ENCODE measurements at regions not wholly inside any gene's neighbourhood (a gene's known extent, or its start where the extent isn't known, plus 50 kb on each side); places are given as distances from the start of the nearest gene placed in this dataset.

- no peak overlapping the region for H3K9ac ChIP-seq (ENCODE audit: insufficient read depth in 1 of 2, low read depth in 2 of 2, low read length in 2 of 2)
- FAIRE-seq (no peak), DNase-seq (ENCODE audit: extremely low read depth in 1 of 4, low spot score in 3 of 4) (no peak), ATAC-seq (no peak)
- no peaks in the 10 kb centered on the region for H3K36me3 ChIP-seq (ENCODE audit: control insufficient read depth, insufficient read depth, low read length)
- H3K4me2 ChIP-seq (ENCODE audit: insufficient read depth, low read length) = no peak overlapping the region
- H3K27me3 ChIP-seq (ENCODE audit: control insufficient read depth in 2 of 2, insufficient read depth in 2 of 2, low read length in 2 of 2) = no peaks in the 10 kb centered on the region
- no peak overlapping the region for H2AFZ ChIP-seq (ENCODE audit: low read depth, low read length)
- BruUV-seq (replicated peaks) = no TSS peak
- no peak for TF ChIP-seq KHSRP (IDR thresholded peaks at IDR 0.05)
- TF ChIP-seq ZNF707 (CRISPR knock-in tag; conservative IDR thresholded peaks at IDR 0.05) = no peak
- TF ChIP-seq HIVEP1 (CRISPR knock-in tag; IDR thresholded peaks at IDR 0.05) = no peak
- TF ChIP-seq NFXL1 (CRISPR knock-in tag; IDR thresholded peaks at IDR 0.05) = no peak
- TF ChIP-seq WHSC1 (IDR thresholded peaks at IDR 0.05; ENCODE audit: low read length) = no peak
- no peak for TF ChIP-seq RBM15 (IDR thresholded peaks at IDR 0.05; ENCODE audit: insufficient read depth, low read length)
- no peak for TF ChIP-seq MYNN (IDR thresholded peaks at IDR 0.05)
- no peak for TF ChIP-seq MYNN (CRISPR knock-in tag; IDR thresholded peaks at IDR 0.05)
- TF ChIP-seq ELF4 (CRISPR knock-in tag; IDR thresholded peaks at IDR 0.05) = no peak
- TF ChIP-seq ZNF518B (CRISPR knock-in tag; IDR thresholded peaks at IDR 0.05) = no peak
- TF ChIP-seq HDAC8 (tag; IDR thresholded peaks at IDR 0.05) = no peak
- TF ChIP-seq NFE2L1 (tag; IDR thresholded peaks at IDR 0.05; ENCODE audit: borderline replicate concordance, low read depth) = no peak
- TF ChIP-seq HDAC6 (IDR thresholded peaks at IDR 0.05; ENCODE audit: low read depth, low read length) = no peak
- no peak for TF ChIP-seq ZFP36 (IDR thresholded peaks at IDR 0.05; ENCODE audit: low read depth, low read length, partially characterized antibody)
- TF ChIP-seq PHF21A (IDR thresholded peaks at IDR 0.05; ENCODE audit: borderline replicate concordance, low read depth) = no peak
- TF ChIP-seq MAFG (tag; conservative IDR thresholded peaks at IDR 0.05) = no peak
- no peak for TF ChIP-seq MCM2 (IDR thresholded peaks at IDR 0.05; ENCODE audit: low read depth)
- no peak for TF ChIP-seq ZNF41 (CRISPR knock-in tag; conservative IDR thresholded peaks at IDR 0.05)
- intact Hi-C loops (cut with micrococcal nuclease) (no loop called here), in situ Hi-C loops (cut with MboI) (no loop called here)
- WGBS (ENCODE audit: insufficient coverage, low coverage, missing lambda C conversion rate) = 0% methylated on average over 7 of the region's 7 CpGs
- H3K79me2 ChIP-seq (ENCODE audit: control insufficient read depth, insufficient read depth, low read length) = no peaks in the 10 kb centered on the region
- ChIA-PET POLR2A (no interaction called here), CTCF (ENCODE audit: low intra/inter-chr PET ratio) (no interaction called here)
- no peaks in the 10 kb centered on the region for H4K20me1 ChIP-seq (replicated peaks; ENCODE audit: control insufficient read depth, insufficient read depth, low read length)
- H3K9me1 ChIP-seq (ENCODE audit: control insufficient read depth, insufficient read depth, low read length) = no peaks in the 10 kb centered on the region
- no peaks in the 10 kb centered on the region for H3K9me3 ChIP-seq (replicated peaks; ENCODE audit: control insufficient read depth, insufficient read depth, low read depth, low read length)
- H3K27ac ChIP-seq (ENCODE audit: extremely low read depth, low read depth, low read length) = no peak overlapping the region
- no peaks in the 10 kb centered on the region for H3K4me1 ChIP-seq (replicated peaks in 1 of 2; ENCODE audit: control insufficient read depth in 2 of 2, insufficient read depth in 2 of 2, low read length in 2 of 2)
- H3K4me3 ChIP-seq = no peak overlapping the region
These were observed 667.0 kb downstream of the TSN start for GRCh38 chr2:122422384-122422991.
